A673 (cell line): ENCODE measurements at regions not wholly inside any gene's neighbourhood (a gene's known extent, or its start where the extent isn't known, plus 50 kb on each side); places are given as distances from the start of the nearest gene placed in this dataset.
"Not testable (repeated sequence)": the region's sequence is repeated elsewhere in the genome, so short reads cannot be mapped to it uniquely, and the experiment has no call there.

ENCODE experiments used
- BruUV-seq: library from RNA; stranded (reverse); fragments of 400-500 nt; replicated peaks from 2 replicates; lab custom pipeline; 2021; lab: Mats Ljungman, UMichigan
- CTCF ChIA-PET: fragments of 300-600 bp; sonication (Branson Sonifier 250); formaldehyde crosslinking; loops from one replicate; lab custom pipeline; 2022; ENCODE audit warnings: antibody characterized with exemption; lab: Charles Lee
- POLR2A ChIA-PET: fragments of 300-600 bp; sonication (Branson Sonifier 250); formaldehyde crosslinking; loops from one replicate; lab custom pipeline; 2022; ENCODE audit warnings: antibody characterized with exemption; ENCODE audit not compliant: low non-redundant PET; lab: Charles Lee
- DNase-seq: peaks from one replicate; pipeline ENCODE4 v3.0.0-alpha.2; 2015; ENCODE audit warnings: low spot score
- H3K27ac ChIP-seq: fragments of 200-600 bp; sonication (generic); 2 replicates; pipeline ENCODE4 v1.5.1; 2016; ENCODE audit warnings: mixed run types, low read depth, mild to moderate bottlenecking, mixed read lengths, antibody characterized with exemption, low read length; ENCODE audit not compliant: poor library complexity, severe bottlenecking
- H3K27me3 ChIP-seq: fragments of 200-600 bp; sonication (generic); replicated peaks from 2 replicates; pipeline ENCODE4 v1.6.1; 2017; ENCODE audit warnings: mixed run types, low read depth, mild to moderate bottlenecking, mixed read lengths, antibody characterized with exemption, low read length; ENCODE audit not compliant: insufficient read depth, poor library complexity
- H3K36me3 ChIP-seq: fragments of 200-600 bp; sonication (generic); 2 replicates; pipeline ENCODE4 v1.6.1; 2016; ENCODE audit warnings: mixed run types, mild to moderate bottlenecking, mixed read lengths, antibody characterized with exemption, low read length; ENCODE audit not compliant: insufficient read depth, poor library complexity, severe bottlenecking
- H3K4me1 ChIP-seq: fragments of 200-600 bp; sonication (generic); 2 replicates; pipeline ENCODE4 v1.6.1; 2017; ENCODE audit warnings: mixed run types, mild to moderate bottlenecking, mixed read lengths, antibody characterized with exemption, low read length; ENCODE audit not compliant: insufficient read depth, poor library complexity, severe bottlenecking
- H3K4me3 ChIP-seq: fragments of 200-600 bp; sonication (generic); 2 replicates; pipeline ENCODE4 v1.5.1; 2016; ENCODE audit warnings: low read depth, mixed run types, mild to moderate bottlenecking, mixed read lengths, low read length; ENCODE audit not compliant: poor library complexity, severe bottlenecking
- H3K9me3 ChIP-seq: fragments of 200-600 bp; sonication (generic); 2 replicates; pipeline ENCODE4 v1.6.1; 2016; ENCODE audit warnings: mixed run types, low read depth, mild to moderate bottlenecking, mixed read lengths, antibody characterized with exemption, low read length; ENCODE audit not compliant: poor library complexity, severe bottlenecking
- CTCF ChIP-seq: fragments of 300-800, 200-600 bp; sonication (generic); conservative IDR thresholded peaks from 2 replicates; pipeline ENCODE4 v1.5.1; 2017; ENCODE audit warnings: low read depth, mild to moderate bottlenecking, antibody characterized with exemption, low read length, moderate library complexity, mixed read lengths
- EZH2 ChIP-seq: fragments of 200-600 bp; sonication (generic); IDR thresholded peaks from 2 replicates; pipeline ENCODE4 v1.6.1; 2017; ENCODE audit warnings: borderline replicate concordance, low read depth, mild to moderate bottlenecking, mixed read lengths, antibody characterized with exemption, low read length; ENCODE audit not compliant: poor library complexity, severe bottlenecking
- intact Hi-C: fragments of 100-400 bp; cut with micrococcal nuclease; formaldehyde crosslinking; loops from one replicate; pipeline ENCODE4 v1.10.0; 2022; ENCODE audit not compliant: unreplicated experiment

- H3K9me3 ChIP-seq: no peaks in the 10 kb centered on the region
- ChIA-PET POLR2A (no interaction called here), CTCF (no interaction called here)
- no peak for TF ChIP-seq CTCF
- no peak for TF ChIP-seq EZH2
- H3K4me1 ChIP-seq: no peaks in the 10 kb centered on the region
- H3K36me3 ChIP-seq: no peaks in the 10 kb centered on the region
- intact Hi-C loops: no loop called here
- BruUV-seq: no TSS peak
- no peak overlapping the region for H3K4me3 ChIP-seq
- DNase-seq: no peak
- peaks cover 6% of the 10 kb centered on the region for H3K27me3 ChIP-seq
- H3K27ac ChIP-seq: no peak overlapping the region
Observed at GRCh38 chr6:11473008-11473740, 64.4 kb upstream of the TMEM170B start.

GRCh38 chr6:11471261-11471660 lies 66.3 kb upstream of the TMEM170B start:
- CTCF ChIA-PET: no interaction called here
- Histone ChIP-seq H3K27me3 (peaks cover 6% of the 10 kb centered on the region), H3K27ac (no peak overlapping the region), H3K9me3 (no peaks in the 10 kb centered on the region), H3K4me3 (no peak overlapping the region), H3K36me3 (no peaks in the 10 kb centered on the region), H3K4me1 (no peaks in the 10 kb centered on the region)
- TF ChIP-seq CTCF: no peak
- no peak for TF ChIP-seq EZH2
- intact Hi-C loops: no loop called here
- BruUV-seq: no TSS peak
- no peak for DNase-seq
- POLR2A ChIA-PET: no interaction called here

GRCh38 chr6:11469684-11470083 lies 67.9 kb upstream of the TMEM170B start:
- BruUV-seq: no TSS peak

GRCh38 chr6:11468271-11468670 lies 69.3 kb upstream of the TMEM170B start:
- DNase-seq, BruUV-seq, POLR2A ChIA-PET, CTCF ChIA-PET, H3K4me3 ChIP-seq, H3K9me3 ChIP-seq, intact Hi-C loops, H3K4me1 ChIP-seq, H3K27ac ChIP-seq, H3K36me3 ChIP-seq, H3K27me3 ChIP-seq: not testable (repeated sequence)

More at GRCh38 chr6:11469684-11470083, 67.9 kb upstream of the TMEM170B start:
- H3K27me3 ChIP-seq: peaks cover 6% of the 10 kb centered on the region
- H3K36me3 ChIP-seq: no peaks in the 10 kb centered on the region
- H3K9me3 ChIP-seq: no peaks in the 10 kb centered on the region
- intact Hi-C loops: no loop called here
- POLR2A ChIA-PET: no interaction called here
- CTCF ChIA-PET: no interaction called here
- TF ChIP-seq CTCF: no peak
- no peak for TF ChIP-seq EZH2
- H3K27ac ChIP-seq: no peak overlapping the region
- no peak for DNase-seq
- H3K4me1 ChIP-seq: no peaks in the 10 kb centered on the region
- no peak overlapping the region for H3K4me3 ChIP-seq
